ENCODE measurements at regions not wholly inside any gene's neighbourhood (a gene's known extent, or its start where the extent isn't known, plus 50 kb on each side); places are given as distances from the start of the nearest gene placed in this dataset.

DNA sequence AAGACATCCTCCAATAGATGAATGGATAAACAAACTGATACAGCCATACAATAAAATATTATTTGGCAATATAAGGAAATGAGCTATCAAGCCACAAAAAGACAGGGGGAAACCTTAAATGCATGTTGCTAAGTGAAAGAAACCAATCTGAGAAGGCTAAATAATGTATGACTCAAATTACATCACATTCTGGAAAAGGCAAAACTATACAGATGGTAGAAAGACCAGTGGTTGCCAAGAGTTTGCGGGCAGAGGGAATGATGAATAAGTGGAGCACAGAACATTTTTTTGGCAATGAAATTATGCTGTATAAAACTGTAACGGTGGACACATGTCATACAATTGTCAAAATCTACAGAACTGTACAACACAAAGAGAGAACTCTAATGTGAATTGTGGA, 63.3 kb downstream of the CSF2 start:
- TF ChIP-seq CTCF (IDR thresholded peaks at IDR 0.05) (no peak), POLR2A (IDR thresholded peaks at IDR 0.05) (no peak)
